HG03135 (cell line): ENCODE measurements at regions not wholly inside any gene's neighbourhood (a gene's known extent, or its start where the extent isn't known, plus 50 kb on each side); places are given as distances from the start of the nearest gene placed in this dataset.
"Not testable (repeated sequence)": the region's sequence is repeated elsewhere in the genome, so short reads cannot be mapped to it uniquely, and the experiment has no call there.

Source experiments
- ATAC-seq: cut with Tn5 transposase; IDR thresholded peaks from one replicate; pipeline ENCODE4 v1.9.1; 2021; ENCODE audit warnings: mild to moderate bottlenecking, moderate library complexity; ENCODE audit not compliant: unreplicated experiment

GRCh38 chr3:35187908-35188307, 451.4 kb upstream of the ARPP21 start:
- ATAC-seq, result no peak

DNA sequence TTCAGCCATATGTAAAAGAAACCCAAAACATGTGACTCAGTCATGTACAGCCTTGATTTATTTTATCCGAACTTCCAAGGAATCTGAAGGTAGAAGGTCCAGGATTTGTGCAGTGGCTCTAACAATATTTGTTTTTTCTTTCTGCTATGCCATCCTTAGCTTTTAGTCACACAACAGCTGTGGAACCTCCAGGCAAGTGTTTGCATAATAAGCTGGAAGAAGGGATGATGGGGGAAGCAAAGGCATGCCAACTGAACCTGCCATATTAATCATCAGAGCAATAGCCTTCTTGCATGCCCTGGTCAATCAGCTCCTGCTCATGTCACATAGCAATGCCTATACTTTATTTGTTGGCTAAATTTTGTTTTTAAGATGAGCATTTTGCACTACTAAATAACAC, 444.7 kb upstream of the ARPP21 start:
- no peak for ATAC-seq

- ATAC-seq, result no peak
Observed at GRCh38 chr3:35198857-35199256, 440.5 kb upstream of the ARPP21 start.

GRCh38 chr3:35200056-35200455, 439.3 kb upstream of the ARPP21 start:
- no peak for ATAC-seq

- ATAC-seq, result no peak
Observed at GRCh38 chr3:35201211-35201610, 438.1 kb upstream of the ARPP21 start.

DNA sequence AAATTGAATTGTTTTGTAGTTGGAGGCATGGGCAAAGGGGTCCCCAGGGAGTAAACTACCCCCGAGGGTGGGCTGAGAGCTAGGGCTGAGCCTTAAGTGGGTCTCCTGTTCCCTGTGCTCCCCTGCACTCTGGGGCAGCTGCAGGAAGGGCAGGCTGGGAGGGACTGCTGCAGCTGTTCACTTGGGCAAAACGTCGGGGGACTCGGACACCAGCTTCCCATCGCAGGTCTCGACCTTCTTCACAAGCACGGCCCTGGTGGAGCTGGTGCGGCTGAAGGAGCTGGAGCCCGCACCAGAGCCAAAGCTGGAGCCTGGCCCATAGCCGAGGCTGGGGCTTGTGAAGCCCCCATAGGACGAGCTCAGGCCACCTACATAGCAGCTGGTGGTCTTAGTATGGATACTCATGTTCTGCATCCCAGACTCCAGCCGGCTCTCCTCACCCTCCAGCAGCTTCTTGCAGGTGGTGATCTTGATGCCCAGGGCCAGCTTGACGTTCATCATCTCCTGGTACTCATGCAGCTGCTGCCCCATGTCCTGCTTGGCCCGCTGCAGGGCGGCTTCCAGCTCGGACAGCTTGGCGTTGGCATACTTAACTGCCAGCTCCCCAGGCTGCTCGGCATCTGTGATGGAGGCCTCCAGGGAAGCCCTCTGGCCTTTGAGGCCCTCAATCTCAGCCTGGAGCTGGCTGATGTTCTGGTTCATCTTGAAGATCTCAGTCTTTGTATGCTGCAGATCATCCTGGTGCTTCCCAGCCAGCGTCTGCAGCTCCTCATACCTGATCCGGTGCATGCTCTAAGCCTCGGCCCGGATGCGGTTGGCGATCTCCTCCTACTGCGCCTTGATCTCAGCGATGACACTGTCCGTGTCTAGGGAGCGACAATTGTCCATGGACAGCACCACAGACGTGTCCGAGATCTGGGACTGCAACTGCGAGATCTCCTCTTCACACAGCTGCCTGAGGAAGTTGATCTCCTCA, 423.5 kb upstream of the ARPP21 start:
- ATAC-seq, result no peak

- ATAC-seq, result no peak
Observed at GRCh38 chr3:35216501-35217266, 422.6 kb upstream of the ARPP21 start.

DNA sequence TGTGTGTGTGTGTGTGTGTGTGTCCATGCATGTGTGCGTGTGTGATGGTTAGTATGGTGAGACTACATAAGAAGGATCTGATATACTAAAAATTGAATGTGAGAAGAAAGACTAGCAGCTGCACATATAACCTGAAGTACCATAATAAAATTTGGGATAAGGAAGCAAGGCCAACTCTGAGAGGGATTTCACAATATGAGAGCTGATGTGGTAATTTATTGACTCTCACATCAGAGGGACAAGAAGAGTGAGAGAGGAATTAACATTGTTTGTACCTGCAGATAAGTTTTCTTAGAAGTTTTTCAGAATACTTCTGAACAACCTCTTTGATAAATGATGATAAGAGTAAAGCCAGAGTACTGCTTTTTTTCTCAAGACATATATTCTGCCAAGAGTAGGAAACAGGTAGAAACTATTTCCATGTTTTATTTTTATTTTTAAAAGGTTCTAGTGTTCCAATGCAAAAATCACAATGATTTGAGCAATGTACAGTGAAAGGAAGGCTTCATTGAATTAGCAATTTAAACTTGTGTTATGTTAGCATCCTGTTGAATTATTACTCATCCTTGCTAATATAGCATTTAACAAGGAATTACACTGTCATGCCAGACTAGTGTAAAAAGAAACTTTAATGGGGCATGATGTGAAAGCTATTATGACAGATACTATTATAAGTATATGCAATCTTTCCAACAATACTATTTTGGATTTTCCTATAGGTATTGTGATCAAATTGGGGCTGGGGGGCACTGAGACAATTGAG, 415.5 kb upstream of the ARPP21 start:
- ATAC-seq, result no peak

- no peak for ATAC-seq
Observed at GRCh38 chr3:35224565-35225295, 414.6 kb upstream of the ARPP21 start.

DNA sequence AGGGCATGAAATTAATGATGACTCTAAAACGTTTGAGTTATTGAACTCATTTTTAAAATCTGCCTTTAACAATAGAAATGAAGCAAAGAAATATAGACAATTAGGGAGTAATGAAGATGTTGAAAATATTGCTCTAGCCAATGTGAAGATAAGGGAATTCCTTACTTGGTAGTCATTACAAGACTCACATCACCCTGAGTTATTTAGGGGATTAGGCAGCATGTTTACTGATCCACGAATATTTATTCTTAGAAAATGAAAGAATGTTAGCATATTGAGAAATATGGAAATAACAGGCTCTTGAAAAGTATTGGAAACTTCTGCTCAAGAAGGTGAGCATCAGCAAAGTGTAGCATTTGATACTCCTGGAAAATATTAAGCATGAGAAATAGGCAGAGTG, 398.1 kb upstream of the ARPP21 start:
- no peak for ATAC-seq

DNA sequence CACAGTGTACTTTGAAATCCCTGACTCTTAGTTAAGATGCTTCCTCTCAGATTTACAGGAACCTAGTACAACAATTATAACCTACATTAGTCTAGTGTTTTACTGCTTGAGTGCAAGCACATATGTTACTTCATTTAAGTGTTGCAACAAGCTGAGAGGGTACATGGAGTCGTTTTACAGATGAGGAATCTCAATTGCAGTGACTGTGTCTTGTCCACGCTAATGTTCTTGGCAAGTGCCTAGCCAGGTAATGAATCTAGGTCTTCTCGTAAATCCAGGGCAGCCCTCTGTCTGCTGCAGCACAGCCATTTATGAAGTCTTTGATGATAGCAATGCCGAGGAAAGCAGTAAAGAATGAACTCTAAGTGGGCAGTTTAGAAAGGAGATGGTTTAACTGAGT, 384.4 kb upstream of the ARPP21 start:
- no peak for ATAC-seq

GRCh38 chr3:35257641-35258040, 381.7 kb upstream of the ARPP21 start:
- no peak for ATAC-seq

DNA sequence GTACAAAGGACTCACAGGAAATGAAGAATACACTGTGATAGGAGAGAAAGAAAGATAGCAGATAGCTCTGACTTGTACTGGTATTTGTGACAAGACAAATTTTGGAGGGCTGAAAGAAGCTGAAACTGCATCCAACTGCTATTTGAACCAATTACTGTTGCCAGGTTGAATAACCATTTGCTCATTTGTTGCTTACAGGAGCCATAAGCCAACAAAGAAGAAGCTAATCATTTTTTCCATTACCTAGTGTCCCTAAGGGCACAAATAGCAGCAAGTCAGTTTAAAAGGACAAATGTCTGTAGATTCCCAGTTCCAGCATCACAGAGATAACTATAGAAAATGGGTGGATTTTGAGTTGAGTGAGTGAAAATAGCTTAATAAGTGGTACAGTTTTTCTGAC, 376.9 kb upstream of the ARPP21 start:
- ATAC-seq, result no peak

DNA sequence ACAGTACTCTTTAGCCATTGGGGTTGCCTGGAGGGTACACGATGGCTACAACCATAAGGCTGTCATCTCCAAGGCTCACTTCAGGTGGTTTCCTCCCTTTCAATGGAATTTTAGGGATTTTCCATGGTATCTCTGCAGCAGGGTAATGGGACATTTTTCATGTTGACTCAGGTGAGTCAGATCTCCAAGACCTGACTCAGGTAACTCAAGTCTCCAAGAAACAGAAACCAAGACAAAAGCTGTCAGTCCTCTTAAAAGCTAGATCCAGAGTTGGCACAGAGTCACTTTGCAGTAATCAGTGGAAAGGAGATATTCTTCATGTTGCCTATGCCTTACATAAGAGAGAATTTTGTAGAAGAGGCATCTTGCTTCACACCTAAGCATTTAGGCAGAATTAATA, 375.8 kb upstream of the ARPP21 start:
- no peak for ATAC-seq

DNA sequence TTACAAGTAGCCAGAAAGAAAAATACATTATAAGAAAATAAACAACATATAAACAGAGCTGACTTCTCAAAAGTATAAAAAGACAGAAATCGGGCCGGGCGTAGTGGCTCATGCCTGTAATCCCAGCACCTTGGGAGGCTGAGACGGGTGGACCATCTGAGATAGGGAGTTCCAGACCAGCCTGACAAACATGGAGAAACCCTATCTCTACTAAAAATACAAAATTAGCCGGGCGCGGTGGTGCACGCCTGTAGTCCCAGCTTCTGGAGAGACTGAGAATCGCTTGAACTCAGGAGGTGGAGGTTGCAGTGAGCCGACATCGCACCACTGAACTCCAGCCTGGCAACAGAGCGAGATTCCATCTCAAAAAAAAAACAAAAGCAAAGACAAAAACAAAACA, 373.3 kb upstream of the ARPP21 start:
- ATAC-seq, result not testable (repeated sequence)

GRCh38 chr3:35275768-35276167, 363.6 kb upstream of the ARPP21 start:
- ATAC-seq, result no peak

GRCh38 chr3:35276568-35276967, 362.8 kb upstream of the ARPP21 start:
- ATAC-seq, result no peak

GRCh38 chr3:35291471-35292236, 347.7 kb upstream of the ARPP21 start:
- ATAC-seq, result no peak

DNA sequence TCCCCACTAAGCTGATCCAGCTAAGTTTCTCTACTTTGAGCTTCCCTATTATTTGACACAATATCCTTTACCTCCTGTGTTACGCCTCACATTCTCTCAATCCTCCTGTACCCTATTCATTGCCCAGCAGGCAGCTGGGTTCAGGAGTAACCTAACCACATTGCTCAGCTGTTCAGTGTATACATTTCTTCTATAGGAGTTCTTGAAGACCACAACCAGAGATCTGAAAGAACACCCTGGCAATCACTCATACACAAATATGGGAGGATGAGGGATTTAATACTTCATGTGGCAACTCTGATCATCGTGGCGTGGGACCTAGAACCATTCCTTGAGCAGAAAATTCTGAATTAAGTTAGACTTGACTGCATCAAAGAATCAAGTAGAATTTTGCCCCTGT, 346.8 kb upstream of the ARPP21 start:
- no peak for ATAC-seq

DNA sequence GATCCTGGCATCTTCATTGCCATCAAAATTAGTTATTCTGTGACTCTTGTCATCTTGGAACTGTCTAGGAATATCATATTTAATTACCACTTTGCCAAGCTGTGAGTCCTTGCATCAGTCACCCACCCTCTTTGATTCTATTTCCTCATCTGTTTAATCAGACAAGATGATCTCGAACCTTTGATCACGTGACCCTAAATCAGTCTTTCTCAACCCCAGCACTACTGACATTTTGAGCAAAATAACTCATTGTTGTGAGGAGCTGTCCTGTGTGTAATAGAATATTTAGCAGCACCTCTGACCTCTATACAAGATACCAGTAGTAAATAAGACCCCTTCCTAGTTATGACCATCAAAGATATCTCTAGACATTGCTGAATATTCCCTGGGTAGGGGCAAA, 343.4 kb upstream of the ARPP21 start:
- no peak for ATAC-seq
